Activated T-helper 2 cell treated with anti-CD3 and anti-CD28 coated beads, Interferon-gamma antibody, Interleukin-2, Interleukin-4, amounts not matched to agents 10 μg/mL and 5 μg/mL and 100 μg/mL, durations not matched to agents 14 hours and 24 hours and 36 hours (primary cell): ENCODE measurements at regions not wholly inside any gene's neighbourhood (a gene's known extent, or its start where the extent isn't known, plus 50 kb on each side); places are given as distances from the start of the nearest gene placed in this dataset.

Source experiments
- DNase-seq: peaks from one replicate; pipeline ENCODE4 v3.0.0; 2021; ENCODE audit warnings: low spot score
- H3K27ac Mint-ChIP-seq: one replicate; pipeline ENCODE4 v1.8.0; 2021; ENCODE audit warnings: mixed read lengths
- H3K27me3 Mint-ChIP-seq: one replicate; pipeline ENCODE4 v1.8.0; 2021; ENCODE audit warnings: low read depth, mixed read lengths
- H3K36me3 Mint-ChIP-seq: one replicate; pipeline ENCODE4 v1.8.0; 2021; ENCODE audit warnings: low read depth, mixed read lengths
- H3K4me1 Mint-ChIP-seq: one replicate; pipeline ENCODE4 v1.8.0; 2021; ENCODE audit warnings: low read depth, mixed read lengths
- H3K4me3 Mint-ChIP-seq: one replicate; pipeline ENCODE4 v1.8.0; 2021; ENCODE audit warnings: low read depth, mild to moderate bottlenecking, moderate library complexity, mixed read lengths
- H3K9me3 Mint-ChIP-seq: one replicate; pipeline ENCODE4 v1.8.0; 2021; ENCODE audit warnings: mixed read lengths
- intact Hi-C: fragments of 100-400 bp; cut with micrococcal nuclease; formaldehyde crosslinking; loops from one replicate; pipeline ENCODE4 v1.15.1; 2023

DNA sequence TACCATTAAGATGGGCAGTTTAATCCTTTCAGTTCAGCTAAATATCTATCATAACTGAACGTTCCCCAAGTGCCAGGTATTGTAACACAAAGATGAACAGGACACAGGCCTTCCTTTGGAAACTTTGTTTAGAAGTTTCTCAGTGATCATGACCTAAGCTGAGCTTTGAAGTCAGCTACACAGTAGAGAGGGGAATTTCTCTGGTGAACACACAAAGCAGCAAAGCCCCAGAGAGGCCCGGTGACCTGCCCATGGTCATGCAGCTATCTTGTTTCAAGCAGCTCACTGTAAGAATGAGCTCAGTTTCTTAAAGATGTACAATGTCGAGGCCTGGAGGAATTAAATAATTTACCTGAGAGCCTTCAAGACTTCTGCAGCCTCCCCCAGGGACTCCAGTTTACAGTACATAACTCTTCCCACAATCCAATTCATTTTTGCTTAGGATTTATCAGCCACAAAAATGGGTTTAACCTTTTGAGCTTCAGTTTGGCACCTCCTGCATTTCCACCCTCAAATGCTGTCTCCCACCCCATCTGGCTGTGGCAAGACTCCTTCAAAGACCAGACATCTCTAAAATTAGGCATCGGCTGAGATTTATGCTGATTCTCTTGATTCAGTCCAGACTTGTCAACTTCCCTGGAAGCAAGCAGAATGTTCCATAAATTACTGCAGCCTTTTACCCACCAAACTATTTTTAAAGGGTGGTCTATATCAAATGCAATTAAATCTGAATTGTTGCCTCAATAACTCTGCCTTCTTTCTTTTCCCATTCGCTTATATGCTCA is 325.6 kb downstream of the TXNL1 start:
- Mint-ChIP-seq H3K36me3 (no peaks in the 10 kb centered on the region), H3K4me3 (no peak overlapping the region), H3K4me1 (no peaks in the 10 kb centered on the region), H3K27me3 (no peaks in the 10 kb centered on the region), H3K27ac (no peak overlapping the region), H3K9me3 (no peaks in the 10 kb centered on the region)
- DNase-seq: no peak
- intact Hi-C loops: no loop called here

DNA sequence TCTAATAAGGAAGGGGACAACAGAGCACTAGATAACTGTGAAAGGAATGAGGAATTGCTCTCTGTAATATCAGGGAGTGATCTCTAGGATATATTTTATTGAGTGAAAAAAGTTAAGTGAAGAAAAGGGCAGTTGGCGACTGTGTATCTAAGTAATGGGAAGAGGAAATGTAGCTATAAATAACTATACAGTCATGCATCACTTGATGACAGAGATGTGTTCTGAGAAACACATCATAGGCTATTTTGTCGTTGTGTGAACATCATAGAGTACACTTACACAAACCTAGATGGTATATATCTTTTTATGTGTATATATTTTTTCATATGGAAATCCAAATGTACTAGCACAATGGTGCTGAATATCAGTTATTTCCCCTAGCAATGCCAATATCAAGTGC is 329.3 kb downstream of the TXNL1 start:
- intact Hi-C loops: no loop called here
- no peak for DNase-seq
- H3K27me3 Mint-ChIP-seq: no peaks in the 10 kb centered on the region
- H3K27ac Mint-ChIP-seq: no peak overlapping the region
- no peaks in the 10 kb centered on the region for H3K4me1 Mint-ChIP-seq
- H3K9me3 Mint-ChIP-seq: no peaks in the 10 kb centered on the region
- H3K4me3 Mint-ChIP-seq: no peak overlapping the region
- H3K36me3 Mint-ChIP-seq: no peaks in the 10 kb centered on the region

DNA sequence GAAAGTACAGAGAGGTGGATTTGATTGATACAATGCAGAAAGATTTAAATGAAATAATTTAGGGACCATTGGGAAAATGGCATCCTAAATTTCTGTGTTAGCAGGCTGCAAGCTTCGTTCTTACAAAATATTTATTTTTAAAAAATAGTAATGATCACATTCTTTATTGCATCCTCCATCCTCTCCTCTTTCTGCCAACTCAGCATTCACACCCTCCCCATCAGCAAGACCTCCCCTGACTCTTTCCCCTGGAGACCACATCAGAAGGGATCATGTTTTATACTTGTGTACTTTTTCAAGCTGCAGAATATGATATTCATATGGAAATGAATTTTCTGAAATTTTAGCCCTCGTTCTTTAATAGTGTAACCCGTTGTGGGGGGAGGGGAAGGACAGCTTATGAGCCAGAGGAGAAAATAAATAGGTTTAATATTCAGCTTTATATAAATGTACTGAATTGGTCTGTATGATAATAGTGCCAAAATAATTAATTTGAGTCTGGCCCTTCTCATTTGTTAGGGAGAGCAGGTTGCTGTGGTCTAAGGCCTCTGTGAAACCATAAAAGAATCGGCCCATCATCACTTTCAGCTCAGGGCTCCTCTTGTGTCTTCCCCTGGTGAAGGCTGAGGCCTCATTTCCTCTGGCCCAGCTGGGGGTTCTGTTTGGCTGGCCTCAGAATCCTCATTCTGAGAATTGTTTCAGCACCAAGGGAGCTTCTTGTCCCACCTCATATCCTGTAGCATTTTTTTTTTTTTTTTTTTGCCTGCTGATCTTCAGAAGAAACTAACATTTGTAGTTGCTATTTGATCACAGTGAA is 330.8 kb downstream of the TXNL1 start:
- Mint-ChIP-seq H3K4me3 (no peak overlapping the region), H3K36me3 (no peaks in the 10 kb centered on the region), H3K4me1 (no peaks in the 10 kb centered on the region), H3K9me3 (no peaks in the 10 kb centered on the region), H3K27ac (no peak overlapping the region), H3K27me3 (no peaks in the 10 kb centered on the region)
- DNase-seq: no peak
- intact Hi-C loops: no loop called here

DNA sequence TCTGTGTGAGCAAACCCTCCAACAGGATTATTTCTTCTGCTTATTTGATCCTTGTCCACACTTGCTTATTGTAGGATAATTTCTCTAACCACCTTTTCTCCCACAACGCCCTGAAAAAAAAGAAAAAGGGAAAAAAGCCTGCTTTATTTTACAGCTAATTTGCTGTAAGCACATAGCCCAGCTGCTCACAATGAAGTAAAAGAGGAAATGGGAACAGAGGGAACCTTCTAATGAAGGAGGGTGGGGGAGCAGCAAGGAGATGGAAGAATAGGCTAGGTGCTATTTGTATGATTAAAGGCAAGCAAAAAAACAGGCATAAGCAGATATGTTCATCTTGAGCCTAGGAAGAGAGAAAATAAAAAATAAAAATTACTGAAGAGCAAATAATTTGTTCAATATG is 331.6 kb downstream of the TXNL1 start:
- Mint-ChIP-seq H3K4me3 (no peak overlapping the region), H3K27ac (no peak overlapping the region), H3K27me3 (no peaks in the 10 kb centered on the region), H3K4me1 (no peaks in the 10 kb centered on the region), H3K9me3 (no peaks in the 10 kb centered on the region), H3K36me3 (no peaks in the 10 kb centered on the region)
- no peak for DNase-seq
- intact Hi-C loops: no loop called here

DNA sequence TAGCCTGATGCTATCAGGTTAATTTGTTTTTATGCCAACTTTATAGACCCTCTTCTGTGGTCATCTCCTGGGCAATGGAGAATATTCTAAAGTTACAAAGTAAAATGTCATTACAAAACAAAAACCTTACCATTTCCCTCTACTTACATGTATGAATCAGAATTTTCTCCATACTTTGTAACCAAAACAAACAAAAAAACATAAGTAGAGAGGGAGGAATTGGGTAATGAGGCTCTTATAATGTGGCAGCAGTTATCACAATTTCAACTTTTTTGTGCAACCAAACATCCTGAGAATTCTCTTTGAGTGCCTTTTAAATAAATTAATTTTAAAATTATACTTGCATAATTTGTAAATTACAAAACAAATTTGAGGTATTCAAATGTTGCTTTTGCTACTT is 332.8 kb downstream of the TXNL1 start:
- no peaks in the 10 kb centered on the region for H3K36me3 Mint-ChIP-seq
- no peaks in the 10 kb centered on the region for H3K9me3 Mint-ChIP-seq
- H3K27me3 Mint-ChIP-seq: no peaks in the 10 kb centered on the region
- intact Hi-C loops: no loop called here
- no peak overlapping the region for H3K4me3 Mint-ChIP-seq
- H3K27ac Mint-ChIP-seq: no peak overlapping the region
- no peak for DNase-seq
- no peaks in the 10 kb centered on the region for H3K4me1 Mint-ChIP-seq

DNA sequence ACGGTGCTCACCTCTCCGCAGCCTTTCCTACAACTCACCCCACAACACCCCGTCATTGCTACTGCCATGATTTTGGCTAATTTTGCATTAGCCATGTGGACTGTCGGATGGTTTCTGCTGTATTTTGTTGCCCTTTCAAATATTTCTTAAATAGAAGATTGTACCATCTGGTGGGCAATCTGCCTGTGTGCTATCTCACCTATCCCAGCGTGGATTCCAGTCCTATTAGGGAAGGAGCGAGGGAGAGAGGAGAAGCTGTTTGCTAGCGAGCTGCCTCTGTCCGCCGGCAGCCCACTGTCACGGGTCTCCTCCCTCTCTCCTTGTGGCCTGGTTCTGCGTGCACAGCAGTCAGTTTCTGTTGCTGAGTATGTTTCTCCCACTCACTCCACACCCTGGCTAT is 336.2 kb downstream of the TXNL1 start:
- Mint-ChIP-seq H3K4me1 (no peaks in the 10 kb centered on the region), H3K27ac (no peak overlapping the region), H3K9me3 (no peaks in the 10 kb centered on the region), H3K4me3 (no peak overlapping the region), H3K27me3 (no peaks in the 10 kb centered on the region), H3K36me3 (no peaks in the 10 kb centered on the region)
- intact Hi-C loops: no loop called here
- DNase-seq: no peak

DNA sequence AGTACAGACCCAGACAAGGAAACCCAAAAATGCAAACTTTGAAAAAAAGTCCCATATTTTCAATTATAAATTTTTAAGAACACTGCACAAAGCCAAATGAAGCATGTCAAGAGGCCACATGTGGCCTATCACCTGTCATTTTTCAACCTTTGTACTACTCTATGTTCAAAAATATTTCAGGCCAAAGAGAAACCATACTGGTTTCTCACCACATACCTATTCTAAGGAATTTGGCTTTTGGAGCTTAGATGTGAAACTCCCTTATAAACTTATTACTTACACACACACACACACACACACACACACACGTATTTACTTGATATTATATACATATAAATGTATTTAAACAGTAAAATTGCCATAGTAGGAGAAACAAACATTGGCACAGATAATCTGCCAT is 338.7 kb downstream of the TXNL1 start:
- Mint-ChIP-seq H3K27me3 (no peaks in the 10 kb centered on the region), H3K4me1 (peaks cover 1% of the 10 kb centered on the region), H3K27ac (no peak overlapping the region), H3K9me3 (no peaks in the 10 kb centered on the region), H3K36me3 (no peaks in the 10 kb centered on the region), H3K4me3 (no peak overlapping the region)
- DNase-seq: no peak
- intact Hi-C loops: no loop called here

DNA sequence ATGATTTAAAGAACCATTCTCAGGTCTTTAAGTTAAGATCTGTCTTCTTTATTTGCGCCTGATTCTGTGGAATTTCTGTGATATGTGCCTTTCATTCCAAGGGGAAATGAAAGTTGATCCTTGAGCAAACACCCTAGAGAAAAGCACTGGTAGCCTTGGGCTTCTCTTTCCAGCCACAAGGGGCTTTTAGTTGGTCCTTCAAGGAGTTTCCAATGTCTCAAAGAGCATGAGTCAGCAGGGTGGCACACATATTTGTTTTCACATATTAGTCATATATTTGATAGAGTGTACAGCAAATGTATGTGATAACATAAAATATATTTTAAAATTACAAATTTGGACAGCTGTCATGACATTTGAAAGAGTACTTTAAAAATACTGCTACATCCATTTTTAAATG is 339.5 kb downstream of the TXNL1 start:
- intact Hi-C loops: no loop called here

DNA sequence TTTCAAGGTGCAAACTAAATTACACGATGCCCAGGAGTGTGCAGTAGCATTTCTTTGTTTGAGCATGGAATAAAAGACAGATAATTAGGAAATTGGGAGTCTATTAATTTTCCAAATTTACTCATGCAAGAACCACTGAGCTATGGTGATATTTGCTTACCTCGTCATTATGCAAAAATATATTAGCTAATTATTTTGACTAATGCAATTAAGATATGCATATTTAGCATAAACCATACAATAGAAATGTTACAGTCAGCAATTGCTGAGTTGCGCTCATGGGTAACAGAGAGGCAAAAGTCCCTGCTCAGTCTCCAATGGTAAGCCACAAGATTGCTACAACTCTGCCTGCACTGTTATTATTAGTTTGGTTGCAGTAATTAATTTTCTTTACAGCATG is 342.0 kb downstream of the TXNL1 start:
- intact Hi-C loops: no loop called here
- Mint-ChIP-seq H3K4me1 (peaks cover 3% of the 10 kb centered on the region), H3K27ac (no peak overlapping the region)

More for the DNA sequence above, 339.5 kb downstream of the TXNL1 start:
- H3K4me3 Mint-ChIP-seq: no peak overlapping the region
- H3K27ac Mint-ChIP-seq: no peak overlapping the region
- no peak for DNase-seq
- peaks cover 3% of the 10 kb centered on the region for H3K4me1 Mint-ChIP-seq
- no peaks in the 10 kb centered on the region for H3K36me3 Mint-ChIP-seq
- no peaks in the 10 kb centered on the region for H3K9me3 Mint-ChIP-seq
- H3K27me3 Mint-ChIP-seq: no peaks in the 10 kb centered on the region

DNA sequence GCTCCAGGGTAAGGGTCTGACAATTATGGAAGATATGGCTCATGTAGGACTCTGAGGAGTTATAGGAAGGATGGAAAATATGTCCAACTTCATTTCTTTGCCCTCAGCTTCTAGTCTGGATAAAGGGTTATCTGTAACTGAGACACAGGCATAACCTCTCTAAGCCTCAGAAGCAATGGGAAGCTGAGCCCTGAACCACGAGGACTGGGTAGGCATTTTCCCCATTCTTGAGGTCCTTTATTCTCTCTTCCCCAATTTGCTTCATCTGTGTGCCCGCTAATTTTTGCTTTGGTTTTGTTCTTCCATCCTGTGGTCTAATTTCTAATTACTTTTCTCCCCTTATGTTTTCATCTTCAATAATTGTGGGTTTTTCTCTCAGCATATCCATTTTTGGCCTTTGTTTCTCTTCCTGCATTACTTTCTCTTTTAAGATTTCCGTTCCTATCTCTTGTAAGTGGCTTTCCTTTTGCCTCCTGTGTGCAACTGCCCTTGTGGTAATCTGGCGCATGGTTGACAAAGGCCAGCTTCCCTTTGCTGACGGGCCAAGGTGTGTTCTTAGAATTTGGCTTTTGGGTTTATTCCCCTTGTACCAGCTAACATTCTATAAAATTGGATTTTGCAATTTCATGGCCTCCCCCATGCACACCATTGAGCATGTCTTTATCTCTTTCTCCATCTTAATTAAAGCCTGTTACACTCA is 343.8 kb downstream of the TXNL1 start:
- Mint-ChIP-seq H3K9me3 (no peaks in the 10 kb centered on the region), H3K4me1 (peaks cover 3% of the 10 kb centered on the region), H3K27me3 (no peaks in the 10 kb centered on the region), H3K4me3 (no peak overlapping the region), H3K27ac (no peak overlapping the region), H3K36me3 (no peaks in the 10 kb centered on the region)
- DNase-seq: no peak
- intact Hi-C loops: no loop called here

More for the DNA sequence above, 342.0 kb downstream of the TXNL1 start:
- no peaks in the 10 kb centered on the region for H3K9me3 Mint-ChIP-seq
- DNase-seq: no peak
- H3K27me3 Mint-ChIP-seq: no peaks in the 10 kb centered on the region
- H3K4me3 Mint-ChIP-seq: no peak overlapping the region
- H3K36me3 Mint-ChIP-seq: no peaks in the 10 kb centered on the region

DNA sequence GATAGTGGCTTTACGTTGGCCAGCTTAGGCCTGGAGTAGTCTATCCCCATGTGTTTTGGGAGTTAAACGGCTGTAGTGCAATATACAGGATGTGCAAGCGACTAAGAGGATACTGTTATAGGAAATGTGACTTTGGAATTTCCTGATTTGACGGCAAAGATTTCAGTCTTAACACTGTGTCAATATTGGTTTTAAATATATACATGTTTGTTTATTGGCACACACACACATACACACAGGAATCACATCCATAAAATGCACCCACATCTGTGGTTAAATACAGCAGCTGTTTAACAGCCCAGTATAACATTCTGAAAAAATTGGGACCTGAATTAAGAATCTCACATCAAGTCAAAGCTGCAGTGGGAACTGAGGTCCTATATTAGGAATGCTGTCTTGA is 347.1 kb downstream of the TXNL1 start:
- Mint-ChIP-seq H3K9me3 (no peaks in the 10 kb centered on the region), H3K27me3 (no peaks in the 10 kb centered on the region), H3K4me1 (peaks cover 3% of the 10 kb centered on the region), H3K36me3 (no peaks in the 10 kb centered on the region), H3K27ac (no peak overlapping the region), H3K4me3 (no peak overlapping the region)
- intact Hi-C loops: no loop called here
- DNase-seq: no peak

DNA sequence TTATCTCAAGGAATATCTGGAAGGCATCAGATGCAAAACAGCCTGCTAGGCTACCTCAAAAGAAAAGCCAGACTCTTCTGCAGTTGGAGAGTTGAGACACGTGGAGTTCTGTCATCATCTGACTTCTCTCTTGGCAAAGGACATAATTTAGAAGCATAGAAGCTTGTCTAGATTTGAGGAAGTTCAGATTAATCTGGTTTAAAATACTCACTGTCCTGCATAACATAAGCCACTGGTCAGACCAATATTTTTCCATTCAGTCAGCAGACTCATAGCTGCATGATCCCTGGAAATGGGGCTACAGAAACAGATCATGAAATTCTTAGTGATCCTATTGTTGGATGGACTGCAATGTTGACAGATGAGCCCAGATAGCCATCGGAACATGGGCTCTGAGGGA is 349.0 kb downstream of the TXNL1 start:
- DNase-seq: no peak
- Mint-ChIP-seq H3K27me3 (no peaks in the 10 kb centered on the region), H3K27ac (no peak overlapping the region), H3K9me3 (no peaks in the 10 kb centered on the region), H3K36me3 (no peaks in the 10 kb centered on the region), H3K4me3 (no peak overlapping the region), H3K4me1 (no peaks in the 10 kb centered on the region)
- intact Hi-C loops: no loop called here

DNA sequence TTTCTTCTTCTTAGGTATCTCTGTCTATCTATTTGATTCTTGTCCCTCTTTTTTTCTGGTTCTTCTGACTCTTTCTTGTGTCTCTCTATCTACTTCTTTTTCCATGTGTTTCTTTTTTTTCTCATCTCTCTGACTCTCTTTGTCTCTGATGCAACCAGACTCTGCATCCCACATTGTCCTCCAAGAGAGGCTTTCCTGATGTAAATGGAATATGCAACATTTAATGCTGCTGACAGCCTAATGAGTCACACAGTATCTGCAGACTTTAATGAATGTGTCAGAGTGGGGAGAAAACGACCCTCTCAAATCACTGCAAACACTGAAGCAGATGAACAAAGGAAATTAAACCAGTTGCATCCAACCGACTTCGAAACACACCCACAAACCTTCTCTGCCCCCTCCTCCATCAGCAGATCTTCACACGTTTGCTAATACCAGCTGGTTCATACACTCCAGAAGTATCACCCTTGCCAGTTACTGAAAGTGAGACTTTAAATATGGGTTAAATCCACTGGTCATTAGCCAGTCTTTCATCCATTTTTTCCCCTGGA is 351.5 kb downstream of the TXNL1 start:
- Mint-ChIP-seq H3K9me3 (no peaks in the 10 kb centered on the region), H3K27ac (no peak overlapping the region), H3K4me3 (no peak overlapping the region), H3K27me3 (no peaks in the 10 kb centered on the region), H3K36me3 (no peaks in the 10 kb centered on the region), H3K4me1 (no peaks in the 10 kb centered on the region)
- intact Hi-C loops: no loop called here
- no peak for DNase-seq
